ENCODE measurements at regions not wholly inside any gene's neighbourhood (a gene's known extent, or its start where the extent isn't known, plus 50 kb on each side); places are given as distances from the start of the nearest gene placed in this dataset.

DNA sequence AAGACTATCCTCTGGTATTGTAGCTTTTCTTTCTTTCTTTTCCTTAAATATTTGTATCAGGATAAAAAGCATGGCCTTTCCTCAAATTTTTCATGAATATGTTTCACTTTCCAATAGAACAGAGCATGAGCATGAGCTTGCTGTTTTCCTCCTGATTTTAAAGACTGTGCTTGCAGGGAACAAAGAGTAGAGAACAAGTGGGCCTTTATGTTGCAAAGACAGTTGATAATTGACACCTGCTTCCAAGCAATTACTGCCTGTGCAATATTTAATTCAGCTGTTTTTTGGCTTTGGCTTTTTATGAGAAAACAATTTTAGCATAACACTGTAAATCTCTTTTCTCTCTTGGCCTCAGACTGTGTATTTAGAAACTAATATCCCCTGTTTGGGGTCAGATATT lies 263.6 kb upstream of the AZI2 start (continued):
- TF ChIP-seq, protein P1, sequence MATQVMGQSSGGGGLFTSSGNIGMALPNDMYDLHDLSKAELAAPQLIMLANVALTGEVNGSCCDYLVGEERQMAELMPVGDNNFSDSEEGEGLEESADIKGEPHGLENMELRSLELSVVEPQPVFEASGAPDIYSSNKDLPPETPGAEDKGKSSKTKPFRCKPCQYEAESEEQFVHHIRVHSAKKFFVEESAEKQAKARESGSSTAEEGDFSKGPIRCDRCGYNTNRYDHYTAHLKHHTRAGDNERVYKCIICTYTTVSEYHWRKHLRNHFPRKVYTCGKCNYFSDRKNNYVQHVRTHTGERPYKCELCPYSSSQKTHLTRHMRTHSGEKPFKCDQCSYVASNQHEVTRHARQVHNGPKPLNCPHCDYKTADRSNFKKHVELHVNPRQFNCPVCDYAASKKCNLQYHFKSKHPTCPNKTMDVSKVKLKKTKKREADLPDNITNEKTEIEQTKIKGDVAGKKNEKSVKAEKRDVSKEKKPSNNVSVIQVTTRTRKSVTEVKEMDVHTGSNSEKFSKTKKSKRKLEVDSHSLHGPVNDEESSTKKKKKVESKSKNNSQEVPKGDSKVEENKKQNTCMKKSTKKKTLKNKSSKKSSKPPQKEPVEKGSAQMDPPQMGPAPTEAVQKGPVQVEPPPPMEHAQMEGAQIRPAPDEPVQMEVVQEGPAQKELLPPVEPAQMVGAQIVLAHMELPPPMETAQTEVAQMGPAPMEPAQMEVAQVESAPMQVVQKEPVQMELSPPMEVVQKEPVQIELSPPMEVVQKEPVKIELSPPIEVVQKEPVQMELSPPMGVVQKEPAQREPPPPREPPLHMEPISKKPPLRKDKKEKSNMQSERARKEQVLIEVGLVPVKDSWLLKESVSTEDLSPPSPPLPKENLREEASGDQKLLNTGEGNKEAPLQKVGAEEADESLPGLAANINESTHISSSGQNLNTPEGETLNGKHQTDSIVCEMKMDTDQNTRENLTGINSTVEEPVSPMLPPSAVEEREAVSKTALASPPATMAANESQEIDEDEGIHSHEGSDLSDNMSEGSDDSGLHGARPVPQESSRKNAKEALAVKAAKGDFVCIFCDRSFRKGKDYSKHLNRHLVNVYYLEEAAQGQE (IDR thresholded peaks at IDR 0.05; ENCODE audit: unreplicated experiment), result no peak

DNA sequence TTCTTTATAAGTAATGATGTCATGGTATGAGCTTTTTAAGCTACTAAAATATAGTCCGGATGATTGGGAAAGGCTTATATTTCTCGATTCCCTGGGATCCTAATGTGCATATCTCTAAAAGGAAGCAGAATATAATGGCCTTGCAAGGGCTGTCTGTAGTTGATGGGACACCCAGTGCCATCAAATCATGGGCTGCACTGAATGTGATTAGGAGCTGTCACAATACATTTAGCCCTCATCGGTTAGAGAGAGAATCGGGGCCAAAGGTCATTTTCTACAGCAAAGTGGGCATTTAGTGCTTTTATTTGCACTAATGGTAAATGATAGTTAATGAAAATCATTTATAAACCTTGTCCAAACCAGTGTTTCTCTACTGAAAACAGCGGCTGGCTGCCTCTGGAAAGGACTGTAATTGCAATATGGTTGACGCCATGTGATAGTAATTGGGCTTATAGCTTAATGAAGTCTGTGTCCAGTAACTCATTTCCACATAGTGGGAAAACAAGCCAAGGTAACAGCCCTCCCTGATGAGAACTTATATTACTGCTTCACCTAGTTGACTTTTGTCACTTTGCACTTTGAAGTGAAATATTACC lies 265.0 kb upstream of the AZI2 start:
- DNase-seq (ENCODE audit: low spot score) (no peak), ATAC-seq (no peak)
- H3K4me1 Mint-ChIP-seq, result peaks cover 35% of the 10 kb centered on the region
- Histone ChIP-seq H3K4me2 (no peak overlapping the region), H4K20me1 (replicated peaks; ENCODE audit: insufficient read depth) (no peaks in the 10 kb centered on the region), H3K27me3 (ENCODE audit: insufficient read depth) (no peaks in the 10 kb centered on the region), H3K4me3 (no peak overlapping the region), H3K4me1 (ENCODE audit: insufficient read depth) (peaks cover 26% of the 10 kb centered on the region), H3K9me2 (ENCODE audit: insufficient read depth) (no peaks in the 10 kb centered on the region), H3K27ac (ENCODE audit: low read depth) (no peak overlapping the region), H3K36me3 (ENCODE audit: insufficient read depth) (no peaks in the 10 kb centered on the region), H3K79me2 (replicated peaks; ENCODE audit: insufficient read depth) (peaks cover 3% of the 10 kb centered on the region; the same call in 1 of the 2 replicates), H2AFZ (no peak overlapping the region), H3F3A (replicated peaks; ENCODE audit: low read depth) (no peaks in the 10 kb centered on the region)
- H3K4me3 Mint-ChIP-seq, result no peak overlapping the region
- no peaks in the 10 kb centered on the region for H3K36me3 Mint-ChIP-seq (ENCODE audit: low read depth)
- no peak overlapping the region for H3K27ac Mint-ChIP-seq
- no peaks in the 10 kb centered on the region for H3K9me3 Mint-ChIP-seq
- H3K27me3 Mint-ChIP-seq (ENCODE audit: insufficient read depth, low read depth, poor library complexity), result no peaks in the 10 kb centered on the region
- TF ChIP-seq, protein P2, sequence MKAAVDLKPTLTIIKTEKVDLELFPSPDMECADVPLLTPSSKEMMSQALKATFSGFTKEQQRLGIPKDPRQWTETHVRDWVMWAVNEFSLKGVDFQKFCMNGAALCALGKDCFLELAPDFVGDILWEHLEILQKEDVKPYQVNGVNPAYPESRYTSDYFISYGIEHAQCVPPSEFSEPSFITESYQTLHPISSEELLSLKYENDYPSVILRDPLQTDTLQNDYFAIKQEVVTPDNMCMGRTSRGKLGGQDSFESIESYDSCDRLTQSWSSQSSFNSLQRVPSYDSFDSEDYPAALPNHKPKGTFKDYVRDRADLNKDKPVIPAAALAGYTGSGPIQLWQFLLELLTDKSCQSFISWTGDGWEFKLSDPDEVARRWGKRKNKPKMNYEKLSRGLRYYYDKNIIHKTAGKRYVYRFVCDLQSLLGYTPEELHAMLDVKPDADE (IDR thresholded peaks at IDR 0.05), result no peak
- TF ChIP-seq JUNB (IDR thresholded peaks at IDR 0.05; ENCODE audit: unreplicated experiment) (no peak), NANOG (IDR thresholded peaks at IDR 0.05; ENCODE audit: borderline replicate concordance) (no peak), EZH2phosphoT487 (IDR thresholded peaks at IDR 0.05; ENCODE audit: unreplicated experiment) (no peak), ZNF331 (CRISPR knock-in tag; IDR thresholded peaks at IDR 0.05; ENCODE audit: low read depth) (no peak)
- TF ChIP-seq, protein P1 (IDR thresholded peaks at IDR 0.05; ENCODE audit: unreplicated experiment), result no peak
- TF ChIP-seq, protein P3, sequence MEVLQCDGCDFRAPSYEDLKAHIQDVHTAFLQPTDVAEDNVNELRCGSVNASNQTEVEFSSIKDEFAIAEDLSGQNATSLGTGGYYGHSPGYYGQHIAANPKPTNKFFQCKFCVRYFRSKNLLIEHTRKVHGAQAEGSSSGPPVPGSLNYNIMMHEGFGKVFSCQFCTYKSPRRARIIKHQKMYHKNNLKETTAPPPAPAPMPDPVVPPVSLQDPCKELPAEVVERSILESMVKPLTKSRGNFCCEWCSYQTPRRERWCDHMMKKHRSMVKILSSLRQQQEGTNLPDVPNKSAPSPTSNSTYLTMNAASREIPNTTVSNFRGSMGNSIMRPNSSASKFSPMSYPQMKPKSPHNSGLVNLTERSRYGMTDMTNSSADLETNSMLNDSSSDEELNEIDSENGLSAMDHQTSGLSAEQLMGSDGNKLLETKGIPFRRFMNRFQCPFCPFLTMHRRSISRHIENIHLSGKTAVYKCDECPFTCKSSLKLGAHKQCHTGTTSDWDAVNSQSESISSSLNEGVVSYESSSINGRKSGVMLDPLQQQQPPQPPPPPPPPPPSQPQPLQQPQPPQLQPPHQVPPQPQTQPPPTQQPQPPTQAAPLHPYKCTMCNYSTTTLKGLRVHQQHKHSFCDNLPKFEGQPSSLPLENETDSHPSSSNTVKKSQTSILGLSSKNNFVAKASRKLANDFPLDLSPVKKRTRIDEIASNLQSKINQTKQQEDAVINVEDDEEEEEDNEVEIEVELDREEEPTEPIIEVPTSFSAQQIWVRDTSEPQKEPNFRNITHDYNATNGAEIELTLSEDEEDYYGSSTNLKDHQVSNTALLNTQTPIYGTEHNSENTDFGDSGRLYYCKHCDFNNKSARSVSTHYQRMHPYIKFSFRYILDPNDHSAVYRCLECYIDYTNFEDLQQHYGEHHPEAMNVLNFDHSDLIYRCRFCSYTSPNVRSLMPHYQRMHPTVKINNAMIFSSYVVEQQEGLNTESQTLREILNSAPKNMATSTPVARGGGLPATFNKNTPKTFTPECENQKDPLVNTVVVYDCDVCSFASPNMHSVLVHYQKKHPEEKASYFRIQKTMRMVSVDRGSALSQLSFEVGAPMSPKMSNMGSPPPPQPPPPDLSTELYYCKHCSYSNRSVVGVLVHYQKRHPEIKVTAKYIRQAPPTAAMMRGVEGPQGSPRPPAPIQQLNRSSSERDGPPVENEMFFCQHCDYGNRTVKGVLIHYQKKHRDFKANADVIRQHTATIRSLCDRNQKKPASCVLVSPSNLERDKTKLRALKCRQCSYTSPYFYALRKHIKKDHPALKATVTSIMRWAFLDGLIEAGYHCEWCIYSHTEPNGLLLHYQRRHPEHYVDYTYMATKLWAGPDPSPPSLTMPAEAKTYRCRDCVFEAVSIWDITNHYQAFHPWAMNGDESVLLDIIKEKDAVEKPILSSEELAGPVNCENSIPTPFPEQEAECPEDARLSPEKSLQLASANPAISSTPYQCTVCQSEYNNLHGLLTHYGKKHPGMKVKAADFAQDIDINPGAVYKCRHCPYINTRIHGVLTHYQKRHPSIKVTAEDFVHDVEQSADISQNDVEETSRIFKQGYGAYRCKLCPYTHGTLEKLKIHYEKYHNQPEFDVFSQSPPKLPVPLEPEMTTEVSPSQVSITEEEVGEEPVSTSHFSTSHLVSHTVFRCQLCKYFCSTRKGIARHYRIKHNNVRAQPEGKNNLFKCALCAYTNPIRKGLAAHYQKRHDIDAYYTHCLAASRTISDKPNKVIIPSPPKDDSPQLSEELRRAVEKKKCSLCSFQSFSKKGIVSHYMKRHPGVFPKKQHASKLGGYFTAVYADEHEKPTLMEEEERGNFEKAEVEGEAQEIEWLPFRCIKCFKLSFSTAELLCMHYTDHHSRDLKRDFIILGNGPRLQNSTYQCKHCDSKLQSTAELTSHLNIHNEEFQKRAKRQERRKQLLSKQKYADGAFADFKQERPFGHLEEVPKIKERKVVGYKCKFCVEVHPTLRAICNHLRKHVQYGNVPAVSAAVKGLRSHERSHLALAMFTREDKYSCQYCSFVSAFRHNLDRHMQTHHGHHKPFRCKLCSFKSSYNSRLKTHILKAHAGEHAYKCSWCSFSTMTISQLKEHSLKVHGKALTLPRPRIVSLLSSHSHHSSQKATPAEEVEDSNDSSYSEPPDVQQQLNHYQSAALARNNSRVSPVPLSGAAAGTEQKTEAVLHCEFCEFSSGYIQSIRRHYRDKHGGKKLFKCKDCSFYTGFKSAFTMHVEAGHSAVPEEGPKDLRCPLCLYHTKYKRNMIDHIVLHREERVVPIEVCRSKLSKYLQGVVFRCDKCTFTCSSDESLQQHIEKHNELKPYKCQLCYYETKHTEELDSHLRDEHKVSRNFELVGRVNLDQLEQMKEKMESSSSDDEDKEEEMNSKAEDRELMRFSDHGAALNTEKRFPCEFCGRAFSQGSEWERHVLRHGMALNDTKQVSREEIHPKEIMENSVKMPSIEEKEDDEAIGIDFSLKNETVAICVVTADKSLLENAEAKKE (CRISPR knock-in tag; IDR thresholded peaks at IDR 0.05), result no peak
- TF ChIP-seq, protein P4, sequence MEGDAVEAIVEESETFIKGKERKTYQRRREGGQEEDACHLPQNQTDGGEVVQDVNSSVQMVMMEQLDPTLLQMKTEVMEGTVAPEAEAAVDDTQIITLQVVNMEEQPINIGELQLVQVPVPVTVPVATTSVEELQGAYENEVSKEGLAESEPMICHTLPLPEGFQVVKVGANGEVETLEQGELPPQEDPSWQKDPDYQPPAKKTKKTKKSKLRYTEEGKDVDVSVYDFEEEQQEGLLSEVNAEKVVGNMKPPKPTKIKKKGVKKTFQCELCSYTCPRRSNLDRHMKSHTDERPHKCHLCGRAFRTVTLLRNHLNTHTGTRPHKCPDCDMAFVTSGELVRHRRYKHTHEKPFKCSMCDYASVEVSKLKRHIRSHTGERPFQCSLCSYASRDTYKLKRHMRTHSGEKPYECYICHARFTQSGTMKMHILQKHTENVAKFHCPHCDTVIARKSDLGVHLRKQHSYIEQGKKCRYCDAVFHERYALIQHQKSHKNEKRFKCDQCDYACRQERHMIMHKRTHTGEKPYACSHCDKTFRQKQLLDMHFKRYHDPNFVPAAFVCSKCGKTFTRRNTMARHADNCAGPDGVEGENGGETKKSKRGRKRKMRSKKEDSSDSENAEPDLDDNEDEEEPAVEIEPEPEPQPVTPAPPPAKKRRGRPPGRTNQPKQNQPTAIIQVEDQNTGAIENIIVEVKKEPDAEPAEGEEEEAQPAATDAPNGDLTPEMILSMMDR (conservative IDR thresholded peaks at IDR 0.05; ENCODE audit: low read depth in 2 of 2), result no peak
